Mesenchymal stem cell (in vitro differentiated cells and primary cell): ENCODE measurements at regions not wholly inside any gene's neighbourhood (a gene's known extent, or its start where the extent isn't known, plus 50 kb on each side); places are given as distances from the start of the nearest gene placed in this dataset.

Experiments used
- DNase-seq: peaks from one replicate; pipeline ENCODE4 v3.0.0-alpha.2; 2013
- H2AFZ ChIP-seq: one replicate; pipeline ENCODE4 v1.6.1; 2013; ENCODE audit warnings: low read depth, mild to moderate bottlenecking, control low read depth, inconsistent platforms, low read length, moderate library complexity
- H2AK5ac ChIP-seq: 2 replicates; pipeline ENCODE4 v1.6.1; 2013; ENCODE audit warnings: low read length, moderate library complexity, mild to moderate bottlenecking, inconsistent platforms; ENCODE audit not compliant: severe bottlenecking
- H2BK120ac ChIP-seq: one replicate; pipeline ENCODE4 v1.6.1; 2013; ENCODE audit warnings: low read depth, mild to moderate bottlenecking, inconsistent platforms, low read length, moderate library complexity
- H2BK12ac ChIP-seq, 2 experiments: one replicate each; pipeline ENCODE4 v1.6.1; 2013; ENCODE audit warnings: inconsistent platforms in 2 of 2, low read length in 2 of 2, mild to moderate bottlenecking in 2 of 2, moderate library complexity in 2 of 2, control low read depth in 1 of 2
- H2BK15ac ChIP-seq: one replicate; pipeline ENCODE4 v1.6.1; 2013; ENCODE audit warnings: mild to moderate bottlenecking, low read depth, inconsistent platforms; ENCODE audit not compliant: poor library complexity, severe bottlenecking
- H2BK5ac ChIP-seq: 2 replicates; pipeline ENCODE4 v1.6.1; 2013; ENCODE audit warnings: low read depth, mild to moderate bottlenecking, low read length, control low read depth, inconsistent platforms; ENCODE audit not compliant: poor library complexity, severe bottlenecking
- H3K14ac ChIP-seq, 2 experiments: one replicate each; pipeline ENCODE4 v1.6.1; 2013; ENCODE audit warnings: inconsistent platforms in 2 of 2, low read length in 2 of 2, control low read depth in 1 of 2, mild to moderate bottlenecking in 1 of 2, moderate library complexity in 1 of 2
- H3K18ac ChIP-seq, 2 experiments: one replicate each; pipeline ENCODE4 v1.6.1; 2013; ENCODE audit warnings: inconsistent platforms in 2 of 2, low read length in 2 of 2, control low read depth in 1 of 2, low read depth in 1 of 2, mild to moderate bottlenecking in 1 of 2
- H3K23ac ChIP-seq, 2 experiments: one replicate each; pipeline ENCODE4 v1.6.1; 2013; ENCODE audit warnings: inconsistent platforms in 2 of 2, low read length in 2 of 2, mild to moderate bottlenecking in 2 of 2, moderate library complexity in 2 of 2, control low read depth in 1 of 2
- H3K27ac ChIP-seq: 2 replicates; pipeline ENCODE4 v1.5.1; 2013; ENCODE audit warnings: mild to moderate bottlenecking, moderate library complexity, low read length, control low read depth, inconsistent platforms; ENCODE audit not compliant: poor library complexity, severe bottlenecking
- H3K27me3 ChIP-seq, 2 experiments: 2 replicates each; pipeline versions ENCODE4 v1.6.1 to v1.7.0; 2013; ENCODE audit warnings: low read length in 2 of 2, mild to moderate bottlenecking in 2 of 2, moderate library complexity in 2 of 2, control low read depth in 1 of 2, inconsistent platforms in 1 of 2; ENCODE audit not compliant: control insufficient read depth in 1 of 2, insufficient read depth in 1 of 2
- H3K36me3 ChIP-seq, 2 experiments: 2 replicates each; pipeline versions ENCODE4 v1.6.1 to v1.7.0; 2013; ENCODE audit warnings: low read length in 2 of 2, control low read depth in 1 of 2, inconsistent platforms in 1 of 2, low read depth in 1 of 2, mild to moderate bottlenecking in 1 of 2; ENCODE audit not compliant: insufficient read depth in 2 of 2, control insufficient read depth in 1 of 2
- H3K4ac ChIP-seq, 2 experiments: one replicate each; pipeline ENCODE4 v1.6.1; 2013; ENCODE audit warnings: inconsistent platforms in 2 of 2, low read length in 2 of 2, mild to moderate bottlenecking in 2 of 2, moderate library complexity in 2 of 2, control low read depth in 1 of 2, low read depth in 1 of 2
- H3K4me1 ChIP-seq: 2 replicates; pipeline ENCODE4 v1.6.1; 2013; ENCODE audit warnings: low read depth, low read length, control low read depth; ENCODE audit not compliant: control insufficient read depth, insufficient read depth
- H3K4me2 ChIP-seq: 2 replicates; pipeline ENCODE4 v1.6.1; 2013; ENCODE audit warnings: low read length, mild to moderate bottlenecking, inconsistent platforms; ENCODE audit not compliant: poor library complexity, severe bottlenecking
- H3K4me3 ChIP-seq, 2 experiments: 2 replicates each; pipeline versions ENCODE4 v1.5.1 to v1.7.0; 2013; ENCODE audit warnings: low read length in 2 of 2, mild to moderate bottlenecking in 2 of 2, control low read depth in 1 of 2, low read depth in 1 of 2; ENCODE audit not compliant: insufficient read depth in 1 of 2
- H3K79me1 ChIP-seq: replicated peaks from 2 replicates; pipeline ENCODE4 v1.6.1; 2013; ENCODE audit warnings: mild to moderate bottlenecking, control low read depth, low read length, inconsistent platforms; ENCODE audit not compliant: poor library complexity, severe bottlenecking
- H3K9ac ChIP-seq: 2 replicates; pipeline ENCODE4 v1.7.0; 2013; ENCODE audit warnings: mild to moderate bottlenecking, low read length, moderate library complexity
- H3K9me3 ChIP-seq: 2 replicates; pipeline ENCODE4 v1.7.0; 2013; ENCODE audit warnings: mild to moderate bottlenecking, low read length; ENCODE audit not compliant: control insufficient read depth
- H4K8ac ChIP-seq: one replicate; pipeline ENCODE4 v1.6.1; 2013; ENCODE audit warnings: inconsistent platforms, mild to moderate bottlenecking, low read length, moderate library complexity
- H4K91ac ChIP-seq: one replicate; pipeline ENCODE4 v1.6.1; 2013; ENCODE audit warnings: mild to moderate bottlenecking, low read length, inconsistent platforms
- WGBS: methylation state at CpG from one replicate; pipeline ENCODE4 v1.1.7; 2013; ENCODE audit warnings: mixed read lengths; 5-methylcytosine and 5-hydroxymethylcytosine counted together

DNA sequence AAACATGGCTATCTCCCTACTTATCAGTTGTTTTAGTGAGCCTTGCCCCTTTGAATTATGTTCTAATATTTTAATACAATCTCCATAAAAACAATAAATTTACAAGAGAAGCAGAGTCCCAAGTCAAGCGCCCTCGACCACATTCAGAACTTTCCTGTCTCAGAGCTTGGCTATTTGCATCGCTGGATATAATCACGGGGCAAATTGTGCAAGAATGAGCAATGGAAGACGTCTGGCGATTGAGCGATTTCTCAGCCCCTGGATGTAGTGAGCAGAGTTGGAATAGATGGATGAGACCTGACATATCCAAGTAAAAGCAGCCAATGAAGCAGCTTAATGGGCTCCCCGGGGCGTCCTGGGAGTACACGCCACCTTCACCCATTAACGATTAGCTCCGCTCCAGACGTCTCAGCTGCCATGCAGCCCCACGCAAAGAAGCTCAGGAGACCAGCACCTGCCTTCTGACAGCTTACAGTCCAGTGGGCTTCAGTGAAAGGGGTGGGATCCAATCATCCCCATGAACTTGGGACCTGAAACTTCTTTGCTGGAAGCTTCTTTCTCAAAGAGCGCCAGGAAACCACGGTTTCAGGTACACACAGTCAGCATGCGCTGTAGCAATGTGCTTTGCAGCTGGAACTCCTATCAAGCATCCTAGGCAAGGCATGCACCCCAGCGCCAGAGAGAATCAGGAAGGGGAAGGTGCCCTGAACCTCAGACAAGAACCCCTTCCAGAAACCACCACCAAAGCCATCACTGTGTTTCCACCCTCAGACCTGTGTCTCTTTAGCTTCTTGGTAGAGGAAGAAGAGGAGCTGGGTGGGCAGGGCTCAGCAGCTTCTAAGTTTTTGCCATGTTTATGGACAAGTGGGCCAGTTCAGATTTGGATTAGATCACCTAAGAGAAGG, 92.0 kb upstream of the IRX4 start:
- Histone ChIP-seq H2BK12ac (no peak overlapping the region), H3K4me1 (no peaks in the 10 kb centered on the region), H3K36me3 (no peaks in the 10 kb centered on the region), H3K27ac (no peak overlapping the region), H3K79me1 (no peaks in the 10 kb centered on the region), H3K4me2 (no peak overlapping the region), H3K4ac (no peak overlapping the region), H3K9me3 (no peaks in the 10 kb centered on the region), H3K23ac (no peak overlapping the region), H2AK5ac (no peak overlapping the region), H3K4me3 (no peak overlapping the region), H3K9ac (no peak overlapping the region), H3K27me3 (peaks cover 0 to 22% of the 10 kb centered on the region in 2 experiments), H2BK15ac (no peak overlapping the region), H3K14ac (no peak overlapping the region), H4K91ac (no peak overlapping the region), H3K18ac (no peak overlapping the region), H2AFZ (no peak overlapping the region), H2BK5ac (no peak overlapping the region), H4K8ac (no peak overlapping the region), H2BK120ac (no peak overlapping the region)
- DNase-seq = no peak
- 89% methylated on average over 17 of the region's 18 CpGs for WGBS

DNA sequence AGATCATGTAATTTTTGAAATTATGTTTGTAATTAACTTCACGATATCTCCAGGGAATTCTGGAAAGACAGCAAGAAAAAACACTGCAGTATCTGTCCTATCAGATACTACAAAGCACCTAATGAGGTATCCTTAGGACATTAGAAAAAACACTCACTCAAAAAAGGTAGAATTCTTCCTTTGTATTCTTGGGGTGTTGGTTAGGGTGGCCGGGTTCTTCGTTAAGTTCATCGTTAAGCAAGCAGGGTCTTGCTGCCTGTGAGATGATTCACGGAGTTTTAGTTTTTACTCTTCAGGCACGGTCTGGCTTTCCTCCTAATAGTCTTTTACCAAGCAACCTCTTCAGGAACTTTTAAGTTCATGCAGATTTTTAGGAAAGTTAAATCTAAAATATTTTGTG, 91.4 kb upstream of the IRX4 start:
- H3K18ac ChIP-seq = no peak overlapping the region
- H3K23ac ChIP-seq = no peak overlapping the region
- H2AFZ ChIP-seq = no peak overlapping the region
- H2BK120ac ChIP-seq = no peak overlapping the region
- H3K4me3 ChIP-seq = no peak overlapping the region
- no peak overlapping the region for H3K9ac ChIP-seq
- H3K4me2 ChIP-seq = no peak overlapping the region
- no peaks in the 10 kb centered on the region for H3K4me1 ChIP-seq
- no peaks in the 10 kb centered on the region for H3K36me3 ChIP-seq
- H3K14ac ChIP-seq = no peak overlapping the region
- no peaks in the 10 kb centered on the region for H3K9me3 ChIP-seq
- H3K27ac ChIP-seq = no peak overlapping the region
- no peak overlapping the region for H4K8ac ChIP-seq
- no peak overlapping the region for H2AK5ac ChIP-seq
- no peak for DNase-seq
- no peak overlapping the region for H3K4ac ChIP-seq
- H2BK12ac ChIP-seq = no peak overlapping the region
- no peak overlapping the region for H2BK5ac ChIP-seq
- no peaks in the 10 kb centered on the region for H3K79me1 ChIP-seq
- H2BK15ac ChIP-seq = no peak overlapping the region
- no peak overlapping the region for H4K91ac ChIP-seq
- 86% methylated on average over 5 of the region's 6 CpGs for WGBS
- peaks cover 0 to 22% of the 10 kb centered on the region in 2 experiments for H3K27me3 ChIP-seq

GRCh38 chr5:1973391-1974013, 90.8 kb upstream of the IRX4 start:
- Histone ChIP-seq H2BK5ac (no peak overlapping the region), H3K18ac (no peak overlapping the region), H3K4me2 (no peak overlapping the region), H3K4me1 (no peaks in the 10 kb centered on the region), H2BK120ac (no peak overlapping the region), H2AFZ (no peak overlapping the region), H3K79me1 (no peaks in the 10 kb centered on the region), H3K14ac (no peak overlapping the region), H3K23ac (no peak overlapping the region), H4K91ac (no peak overlapping the region), H3K27ac (no peak overlapping the region), H2BK15ac (no peak overlapping the region), H3K36me3 (no peaks in the 10 kb centered on the region), H3K4me3 (no peak overlapping the region), H2BK12ac (no peak overlapping the region), H3K27me3 (peaks cover 0 to 22% of the 10 kb centered on the region in 2 experiments), H3K4ac (no peak overlapping the region), H3K9ac (no peak overlapping the region), H4K8ac (no peak overlapping the region), H2AK5ac (no peak overlapping the region), H3K9me3 (no peaks in the 10 kb centered on the region)
- DNase-seq = no peak
- WGBS = 77% methylated on average over 21 of the region's 21 CpGs

- Histone ChIP-seq H3K27me3 (peaks cover 0 to 32% of the 10 kb centered on the region in 2 experiments), H2BK15ac (no peak overlapping the region), H4K91ac (no peak overlapping the region), H3K79me1 (no peaks in the 10 kb centered on the region), H3K27ac (no peak overlapping the region), H2AK5ac (no peak overlapping the region), H2BK120ac (no peak overlapping the region), H2BK12ac (no peak overlapping the region), H2AFZ (no peak overlapping the region), H3K18ac (no peak overlapping the region), H3K4me3 (no peak overlapping the region), H3K23ac (no peak overlapping the region), H3K14ac (no peak overlapping the region), H3K9ac (no peak overlapping the region), H4K8ac (no peak overlapping the region), H3K36me3 (no peaks in the 10 kb centered on the region), H3K9me3 (no peaks in the 10 kb centered on the region), H3K4me2 (no peak overlapping the region), H3K4ac (no peak overlapping the region), H2BK5ac (no peak overlapping the region), H3K4me1 (no peaks in the 10 kb centered on the region)
- DNase-seq = no peak
- 78% methylated on average over 13 of the region's 13 CpGs for WGBS
Measured at GRCh38 chr5:1971944-1972343, 89.2 kb upstream of the IRX4 start.
